Activated CD4-positive, alpha-beta T cell treated with anti-CD3 and anti-CD28 coated beads for 48 hours (primary cell): ENCODE measurements at regions not wholly inside any gene's neighbourhood (a gene's known extent, or its start where the extent isn't known, plus 50 kb on each side); places are given as distances from the start of the nearest gene placed in this dataset.

Experiments
- DNase-seq: peaks from one replicate; pipeline ENCODE4 v3.0.0-alpha.2; 2020

GRCh38 chrX:107561468-107562215 lies 66.7 kb upstream of the PRPS1 start:
- DNase-seq: no peak

GRCh38 chrX:107562482-107562881 lies 65.8 kb upstream of the PRPS1 start:
- no peak for DNase-seq

GRCh38 chrX:107563824-107564223 lies 64.5 kb upstream of the PRPS1 start:
- no peak for DNase-seq

- DNase-seq: no peak
These were observed 63.3 kb upstream of the PRPS1 start for GRCh38 chrX:107565015-107565414.

- DNase-seq: no peak
These were observed 62.2 kb upstream of the PRPS1 start for GRCh38 chrX:107565931-107566603.

GRCh38 chrX:107566604-107567262 lies 61.6 kb upstream of the PRPS1 start:
- DNase-seq: no peak

GRCh38 chrX:107567370-107567769 lies 60.9 kb upstream of the PRPS1 start:
- no peak for DNase-seq

GRCh38 chrX:107571296-107571998 lies 56.9 kb upstream of the PRPS1 start:
- DNase-seq: no peak

GRCh38 chrX:107573016-107573415 lies 55.3 kb upstream of the PRPS1 start:
- DNase-seq: no peak

- no peak for DNase-seq
These were observed 54.1 kb upstream of the PRPS1 start for GRCh38 chrX:107574054-107574683.

- DNase-seq: no peak
These were observed 53.6 kb upstream of the PRPS1 start for GRCh38 chrX:107574711-107575110.

GRCh38 chrX:107576392-107576791 lies 51.9 kb upstream of the PRPS1 start:
- DNase-seq: no peak

- peak; percentile 28 for DNase-seq
These were observed 51.5 kb upstream of the PRPS1 start for GRCh38 chrX:107576841-107577240.

GRCh38 chrX:107577933-107578332 lies 50.4 kb upstream of the PRPS1 start:
- no peak for DNase-seq
